MM.1S (cell line): ENCODE measurements at regions not wholly inside any gene's neighbourhood (a gene's known extent, or its start where the extent isn't known, plus 50 kb on each side); places are given as distances from the start of the nearest gene placed in this dataset.
A peak's percentile ranks its signal among the peaks of the same experiment; 100 is the strongest.

ENCODE experiments used
- DNase-seq: peaks from one replicate; pipeline ENCODE4 v3.0.0-alpha.2; 2015
- H2AFZ ChIP-seq: fragments of 300-600 bp; sonication (generic); 2 replicates; pipeline ENCODE4 v1.6.0; 2016; ENCODE audit warnings: antibody characterized with exemption, low read length
- H3F3A ChIP-seq: fragments of 300-600 bp; sonication (generic); 2 replicates; pipeline ENCODE4 v1.6.1; 2016; ENCODE audit warnings: mild to moderate bottlenecking, antibody characterized with exemption, low read length, moderate library complexity, mixed read lengths; ENCODE audit not compliant: insufficient read depth
- H3K27ac ChIP-seq: fragments of 300-600 bp; sonication (generic); 2 replicates; pipeline ENCODE4 v1.5.1; 2016; ENCODE audit warnings: mild to moderate bottlenecking, low read length
- H3K27me3 ChIP-seq: fragments of 300-600 bp; sonication (generic); replicated peaks from 2 replicates; pipeline ENCODE4 v1.6.0; 2016; ENCODE audit warnings: low read length; ENCODE audit not compliant: insufficient read depth
- H3K36me3 ChIP-seq: fragments of 300-600 bp; sonication (generic); replicated peaks from 2 replicates; pipeline ENCODE4 v1.6.1; 2016; ENCODE audit warnings: mild to moderate bottlenecking, low read length, mixed read lengths; ENCODE audit not compliant: insufficient read depth
- H3K4me1 ChIP-seq: fragments of 300-600 bp; sonication (generic); 2 replicates; pipeline ENCODE4 v1.6.1; 2016; ENCODE audit warnings: low read length, mixed read lengths
- H3K4me2 ChIP-seq: fragments of 300-600 bp; sonication (generic); 2 replicates; pipeline ENCODE4 v1.6.0; 2016; ENCODE audit warnings: low read depth, low read length
- H3K4me3 ChIP-seq: fragments of 300-600 bp; sonication (generic); 2 replicates; pipeline ENCODE4 v1.5.1; 2016; ENCODE audit warnings: low read length, mixed read lengths
- H3K79me2 ChIP-seq: fragments of 300-600 bp; sonication (generic); 2 replicates; pipeline ENCODE4 v1.6.1; 2016; ENCODE audit warnings: mixed run types, low read length, mixed read lengths
- H3K9ac ChIP-seq: fragments of 300-600 bp; sonication (generic); 2 replicates; pipeline ENCODE4 v1.6.1; 2016; ENCODE audit warnings: low read length, mixed read lengths
- H3K9me2 ChIP-seq: fragments of 300-600 bp; sonication (generic); replicated peaks from 2 replicates; pipeline ENCODE4 v1.6.1; 2016; ENCODE audit warnings: mild to moderate bottlenecking, low read length, mixed read lengths; ENCODE audit not compliant: insufficient read depth
- H3K9me3 ChIP-seq: fragments of 300-600 bp; sonication (generic); replicated peaks from 2 replicates; pipeline ENCODE4 v1.6.1; 2016; ENCODE audit warnings: mild to moderate bottlenecking, low read length, mixed read lengths; ENCODE audit not compliant: insufficient read depth
- H4K20me1 ChIP-seq: fragments of 300-600 bp; sonication (generic); 2 replicates; pipeline ENCODE4 v1.6.1; 2016; ENCODE audit warnings: mild to moderate bottlenecking, low read length, moderate library complexity, mixed read lengths; ENCODE audit not compliant: insufficient read depth
- EZH2 ChIP-seq: fragments of 300-600 bp; sonication (generic); optimal IDR thresholded peaks from 2 replicates; pipeline ENCODE3; 2017; ENCODE audit warnings: low read depth, mild to moderate bottlenecking, antibody characterized with exemption, low read length, mixed read lengths
- EZH2phosphoT487 ChIP-seq: fragments of 300-600 bp; sonication (generic); IDR thresholded peaks from 2 replicates; pipeline ENCODE4 v1.6.1; 2018; ENCODE audit warnings: antibody characterized with exemption, low read length
- TF ChIP-seq, protein P1 (sequence below): fragments of 300-600 bp; sonication (generic); IDR thresholded peaks from 2 replicates; pipeline ENCODE4 v1.5.1; 2016; ENCODE audit warnings: antibody characterized with exemption, low read length, mixed read lengths

GRCh38 chr20:48544402-48545339 is 283.1 kb downstream of the PREX1 start:
- no peaks in the 10 kb centered on the region for H3K79me2 ChIP-seq
- H3K4me1 ChIP-seq, result peaks cover 37% of the 10 kb centered on the region
- peak overlapping the region; percentile 8; the same call in 1 of the 2 replicates for H3K4me2 ChIP-seq
- no peak overlapping the region for H3K9ac ChIP-seq
- no peaks in the 10 kb centered on the region for H3K36me3 ChIP-seq
- no peak overlapping the region for H3K4me3 ChIP-seq
- H3F3A ChIP-seq, result peaks cover 6% of the 10 kb centered on the region; the same call in 1 of the 2 replicates
- DNase-seq, result no peak
- H3K27me3 ChIP-seq, result no peaks in the 10 kb centered on the region
- no peaks in the 10 kb centered on the region for H3K9me2 ChIP-seq
- no peak overlapping the region for H3K27ac ChIP-seq
- TF ChIP-seq EZH2, result no peak
- TF ChIP-seq, protein P1, sequence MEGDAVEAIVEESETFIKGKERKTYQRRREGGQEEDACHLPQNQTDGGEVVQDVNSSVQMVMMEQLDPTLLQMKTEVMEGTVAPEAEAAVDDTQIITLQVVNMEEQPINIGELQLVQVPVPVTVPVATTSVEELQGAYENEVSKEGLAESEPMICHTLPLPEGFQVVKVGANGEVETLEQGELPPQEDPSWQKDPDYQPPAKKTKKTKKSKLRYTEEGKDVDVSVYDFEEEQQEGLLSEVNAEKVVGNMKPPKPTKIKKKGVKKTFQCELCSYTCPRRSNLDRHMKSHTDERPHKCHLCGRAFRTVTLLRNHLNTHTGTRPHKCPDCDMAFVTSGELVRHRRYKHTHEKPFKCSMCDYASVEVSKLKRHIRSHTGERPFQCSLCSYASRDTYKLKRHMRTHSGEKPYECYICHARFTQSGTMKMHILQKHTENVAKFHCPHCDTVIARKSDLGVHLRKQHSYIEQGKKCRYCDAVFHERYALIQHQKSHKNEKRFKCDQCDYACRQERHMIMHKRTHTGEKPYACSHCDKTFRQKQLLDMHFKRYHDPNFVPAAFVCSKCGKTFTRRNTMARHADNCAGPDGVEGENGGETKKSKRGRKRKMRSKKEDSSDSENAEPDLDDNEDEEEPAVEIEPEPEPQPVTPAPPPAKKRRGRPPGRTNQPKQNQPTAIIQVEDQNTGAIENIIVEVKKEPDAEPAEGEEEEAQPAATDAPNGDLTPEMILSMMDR, result no peak
- no peak for TF ChIP-seq EZH2phosphoT487
- H3K9me3 ChIP-seq, result no peaks in the 10 kb centered on the region
- H4K20me1 ChIP-seq, result no peaks in the 10 kb centered on the region
- H2AFZ ChIP-seq, result no peak overlapping the region

GRCh38 chr20:48541581-48542071 is 286.2 kb downstream of the PREX1 start:
- no peaks in the 10 kb centered on the region for H3K27me3 ChIP-seq
- H3F3A ChIP-seq, result peaks cover 6% of the 10 kb centered on the region; the same call in 1 of the 2 replicates
- H3K4me3 ChIP-seq, result no peak overlapping the region; the same call in 1 of the 2 replicates
- peak overlapping the region; percentile 63; the same call in 1 of the 2 replicates for H3K4me2 ChIP-seq
- peak overlapping the region; percentile 81 for H3K27ac ChIP-seq
- H3K9ac ChIP-seq, result peak overlapping the region; percentile 13; the same call in 1 of the 2 replicates
- H2AFZ ChIP-seq, result peak overlapping the region; percentile 26
- no peaks in the 10 kb centered on the region for H4K20me1 ChIP-seq
- peaks cover 37% of the 10 kb centered on the region for H3K4me1 ChIP-seq
- H3K9me3 ChIP-seq, result no peaks in the 10 kb centered on the region
- H3K79me2 ChIP-seq, result no peaks in the 10 kb centered on the region
- H3K36me3 ChIP-seq, result no peaks in the 10 kb centered on the region
- TF ChIP-seq, protein P1, result no peak
- TF ChIP-seq EZH2phosphoT487, result no peak
- no peaks in the 10 kb centered on the region for H3K9me2 ChIP-seq
- peak; percentile 83 for DNase-seq

GRCh38 chr20:48538856-48539255 is 288.9 kb downstream of the PREX1 start:
- H3F3A ChIP-seq, result peaks cover 6% of the 10 kb centered on the region; the same call in 1 of the 2 replicates
- H3K9ac ChIP-seq, result no peak overlapping the region
- no peak overlapping the region for H2AFZ ChIP-seq
- H3K27me3 ChIP-seq, result no peaks in the 10 kb centered on the region
- H3K9me2 ChIP-seq, result no peaks in the 10 kb centered on the region
- no peaks in the 10 kb centered on the region for H3K79me2 ChIP-seq
- no peak for DNase-seq
- no peak overlapping the region for H3K4me3 ChIP-seq
- H3K4me1 ChIP-seq, result peaks cover 26% of the 10 kb centered on the region
- no peaks in the 10 kb centered on the region for H4K20me1 ChIP-seq
- H3K9me3 ChIP-seq, result no peaks in the 10 kb centered on the region
- H3K36me3 ChIP-seq, result no peaks in the 10 kb centered on the region
- H3K4me2 ChIP-seq, result no peak overlapping the region
- TF ChIP-seq, protein P1, result no peak
- TF ChIP-seq EZH2 (no peak), EZH2phosphoT487 (no peak)
- no peak overlapping the region for H3K27ac ChIP-seq
